Neural cell (in vitro differentiated cells): ENCODE measurements at regions not wholly inside any gene's neighbourhood (a gene's known extent, or its start where the extent isn't known, plus 50 kb on each side); places are given as distances from the start of the nearest gene placed in this dataset.

Experiments
- H2AFZ ChIP-seq: fragments of 200-600, 300-800 bp; sonication (generic), shearing (Covaris generic); 2 replicates; pipeline ENCODE4 v1.6.0; 2014; ENCODE audit warnings: low read depth, mild to moderate bottlenecking, antibody characterized with exemption, low read length, moderate library complexity
- H3F3A ChIP-seq: fragments of 200-600 bp; shearing (Covaris generic); 2 replicates; pipeline ENCODE4 v1.6.1; 2016; ENCODE audit warnings: mild to moderate bottlenecking, moderate library complexity, mixed read lengths, antibody characterized with exemption, low read length; ENCODE audit not compliant: insufficient read depth, poor library complexity, severe bottlenecking
- H3K27ac ChIP-seq: fragments of 200-600, 300-800 bp; sonication (generic), shearing (Covaris generic); 2 replicates; pipeline ENCODE4 v1.5.1; 2014; ENCODE audit warnings: mild to moderate bottlenecking, low read length, moderate library complexity
- H3K27me3 ChIP-seq: fragments of 300-800, 200-600 bp; sonication (generic), shearing (Covaris generic); 2 replicates; pipeline ENCODE4 v1.6.0; 2014; ENCODE audit warnings: mild to moderate bottlenecking, low read depth, low read length, moderate library complexity; ENCODE audit not compliant: insufficient read depth
- H3K36me3 ChIP-seq: fragments of 300-800, 200-600 bp; sonication (generic), shearing (Covaris generic); 2 replicates; pipeline ENCODE4 v1.5.1; 2014; ENCODE audit warnings: mild to moderate bottlenecking, antibody characterized with exemption, low read length, moderate library complexity; ENCODE audit not compliant: insufficient read depth
- H3K4me2 ChIP-seq: fragments of 300-800, 200-600 bp; sonication (generic), shearing (Covaris generic); 2 replicates; pipeline ENCODE4 v1.6.0; 2014; ENCODE audit warnings: mild to moderate bottlenecking, low read length
- H3K4me3 ChIP-seq: fragments of 300-800, 200-600 bp; sonication (generic), shearing (Covaris generic); 2 replicates; pipeline ENCODE4 v1.5.1; 2014; ENCODE audit warnings: mild to moderate bottlenecking, low read length, moderate library complexity
- H3K79me2 ChIP-seq: fragments of 200-600 bp; shearing (Covaris generic); replicated peaks from 2 replicates; pipeline ENCODE4 v1.6.0; 2014; ENCODE audit warnings: mild to moderate bottlenecking, low read length, moderate library complexity; ENCODE audit not compliant: insufficient read depth
- H3K9ac ChIP-seq: fragments of 300-800, 200-600 bp; sonication (generic), shearing (Covaris generic); 2 replicates; pipeline ENCODE4 v1.6.1; 2016; ENCODE audit warnings: mild to moderate bottlenecking, low read length, mixed read lengths
- H3K9me2 ChIP-seq: fragments of 200-600 bp; shearing (Covaris generic); 2 replicates; pipeline ENCODE4 v1.6.1; 2016; ENCODE audit warnings: mild to moderate bottlenecking, low read length, mixed read lengths; ENCODE audit not compliant: insufficient read depth
- H3K9me3 ChIP-seq: fragments of 200-600, 300-800 bp; sonication (generic), shearing (Covaris generic); 2 replicates; pipeline ENCODE4 v1.6.1; 2016; ENCODE audit warnings: mild to moderate bottlenecking, mixed run types, low read length, moderate library complexity, mixed read lengths
- H4K20me1 ChIP-seq: fragments of 200-600 bp; shearing (Covaris generic); 2 replicates; pipeline ENCODE4 v1.6.1; 2016; ENCODE audit warnings: mild to moderate bottlenecking, mixed run types; ENCODE audit not compliant: insufficient read depth
- CTCF ChIP-seq: fragments of 450-650 bp; IDR thresholded peaks from 2 replicates; pipeline ENCODE4 v1.5.1; 2014; ENCODE audit warnings: antibody characterized with exemption, mild to moderate bottlenecking, moderate library complexity; ENCODE audit not compliant: poor library complexity, severe bottlenecking
- EP300 ChIP-seq: fragments of 450-650 bp; conservative IDR thresholded peaks from 2 replicates; pipeline ENCODE4 v1.6.1; 2014; ENCODE audit warnings: antibody characterized with exemption, mild to moderate bottlenecking, moderate library complexity; ENCODE audit not compliant: poor library complexity, severe bottlenecking
- EZH2 ChIP-seq: fragments of 200-600, 300-800 bp; shearing (Covaris generic), sonication (generic); IDR thresholded peaks from 2 replicates; pipeline ENCODE4 v1.6.1; 2014; ENCODE audit warnings: antibody characterized with exemption, low read length, borderline replicate concordance, mild to moderate bottlenecking; ENCODE audit not compliant: insufficient read depth, poor library complexity, severe bottlenecking
- MXI1 ChIP-seq: fragments of 450-650 bp; conservative IDR thresholded peaks from 2 replicates; pipeline ENCODE4 v1.6.1; 2014; ENCODE audit warnings: antibody characterized with exemption, mild to moderate bottlenecking; ENCODE audit not compliant: poor library complexity, severe bottlenecking
- POLR2AphosphoS5 ChIP-seq: IDR thresholded peaks from 2 replicates; pipeline ENCODE4 v1.6.1; 2012
- RAD21 ChIP-seq: fragments of 450-650 bp; conservative IDR thresholded peaks from 2 replicates; pipeline ENCODE4 v1.6.1; 2014; ENCODE audit warnings: antibody characterized with exemption, mild to moderate bottlenecking, moderate library complexity
- SMC3 ChIP-seq: fragments of 450-650 bp; conservative IDR thresholded peaks from 2 replicates; pipeline ENCODE4 v1.6.1; 2014; ENCODE audit warnings: antibody characterized with exemption, mild to moderate bottlenecking, moderate library complexity; ENCODE audit not compliant: poor library complexity
- TAF1 ChIP-seq: IDR thresholded peaks from 2 replicates; pipeline ENCODE4 v1.6.1; 2012; ENCODE audit warnings: low read depth
- TF ChIP-seq, protein P1 (sequence below): IDR thresholded peaks from 2 replicates; pipeline ENCODE4 v1.6.1; 2012; ENCODE audit warnings: borderline replicate concordance

DNA sequence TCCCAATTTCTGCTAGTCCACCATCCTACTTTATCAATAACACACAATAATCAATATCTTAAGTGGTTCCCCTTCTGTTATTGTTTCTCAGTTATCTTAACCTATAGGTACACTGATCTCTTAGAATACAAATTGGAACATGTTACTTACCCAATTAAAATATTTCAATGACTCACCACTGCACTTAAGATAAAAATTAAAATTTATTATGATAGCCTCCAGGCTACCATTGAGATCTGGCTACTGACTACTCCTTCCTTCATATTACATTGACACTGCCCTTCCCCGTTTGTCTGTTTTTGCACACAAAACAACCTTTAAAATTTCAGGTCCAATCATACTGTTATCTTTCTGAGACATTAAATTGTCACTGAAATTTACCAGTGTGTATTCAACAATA, 1074.7 kb downstream of the ADGRL3 start:
- H3K27me3 ChIP-seq = no peaks in the 10 kb centered on the region
- H3F3A ChIP-seq = no peaks in the 10 kb centered on the region
- TF ChIP-seq, protein P1, sequence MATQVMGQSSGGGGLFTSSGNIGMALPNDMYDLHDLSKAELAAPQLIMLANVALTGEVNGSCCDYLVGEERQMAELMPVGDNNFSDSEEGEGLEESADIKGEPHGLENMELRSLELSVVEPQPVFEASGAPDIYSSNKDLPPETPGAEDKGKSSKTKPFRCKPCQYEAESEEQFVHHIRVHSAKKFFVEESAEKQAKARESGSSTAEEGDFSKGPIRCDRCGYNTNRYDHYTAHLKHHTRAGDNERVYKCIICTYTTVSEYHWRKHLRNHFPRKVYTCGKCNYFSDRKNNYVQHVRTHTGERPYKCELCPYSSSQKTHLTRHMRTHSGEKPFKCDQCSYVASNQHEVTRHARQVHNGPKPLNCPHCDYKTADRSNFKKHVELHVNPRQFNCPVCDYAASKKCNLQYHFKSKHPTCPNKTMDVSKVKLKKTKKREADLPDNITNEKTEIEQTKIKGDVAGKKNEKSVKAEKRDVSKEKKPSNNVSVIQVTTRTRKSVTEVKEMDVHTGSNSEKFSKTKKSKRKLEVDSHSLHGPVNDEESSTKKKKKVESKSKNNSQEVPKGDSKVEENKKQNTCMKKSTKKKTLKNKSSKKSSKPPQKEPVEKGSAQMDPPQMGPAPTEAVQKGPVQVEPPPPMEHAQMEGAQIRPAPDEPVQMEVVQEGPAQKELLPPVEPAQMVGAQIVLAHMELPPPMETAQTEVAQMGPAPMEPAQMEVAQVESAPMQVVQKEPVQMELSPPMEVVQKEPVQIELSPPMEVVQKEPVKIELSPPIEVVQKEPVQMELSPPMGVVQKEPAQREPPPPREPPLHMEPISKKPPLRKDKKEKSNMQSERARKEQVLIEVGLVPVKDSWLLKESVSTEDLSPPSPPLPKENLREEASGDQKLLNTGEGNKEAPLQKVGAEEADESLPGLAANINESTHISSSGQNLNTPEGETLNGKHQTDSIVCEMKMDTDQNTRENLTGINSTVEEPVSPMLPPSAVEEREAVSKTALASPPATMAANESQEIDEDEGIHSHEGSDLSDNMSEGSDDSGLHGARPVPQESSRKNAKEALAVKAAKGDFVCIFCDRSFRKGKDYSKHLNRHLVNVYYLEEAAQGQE = no peak
- H3K36me3 ChIP-seq = no peaks in the 10 kb centered on the region
- H3K9me2 ChIP-seq = no peaks in the 10 kb centered on the region
- H3K9me3 ChIP-seq = no peaks in the 10 kb centered on the region
- H3K4me3 ChIP-seq = no peak overlapping the region
- no peak overlapping the region for H3K4me2 ChIP-seq
- no peak overlapping the region for H3K9ac ChIP-seq
- no peak overlapping the region for H2AFZ ChIP-seq
- H3K79me2 ChIP-seq = no peaks in the 10 kb centered on the region
- no peak overlapping the region for H3K27ac ChIP-seq
- no peaks in the 10 kb centered on the region for H4K20me1 ChIP-seq

DNA sequence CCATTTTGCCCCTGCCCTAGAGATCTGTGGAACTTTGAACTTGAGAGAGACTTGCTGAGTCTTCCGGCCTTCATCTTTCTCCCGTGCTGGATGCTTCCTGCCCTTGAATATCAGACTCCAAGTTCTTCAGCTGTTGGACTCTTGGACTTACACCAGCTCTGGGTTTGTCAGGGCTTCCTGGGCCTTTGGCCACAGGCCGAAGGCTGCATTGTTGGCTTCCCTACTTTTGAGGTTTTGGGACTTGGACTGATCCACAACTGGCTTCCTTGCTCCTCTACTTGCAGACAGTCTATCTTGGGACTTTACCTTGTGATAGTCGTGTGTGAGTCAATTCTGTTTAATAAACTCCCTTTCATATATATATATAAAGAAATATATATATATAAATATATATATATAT, 1071.0 kb downstream of the ADGRL3 start:
- H2AFZ ChIP-seq = no peak overlapping the region
- H3K79me2 ChIP-seq = no peaks in the 10 kb centered on the region
- H4K20me1 ChIP-seq = no peaks in the 10 kb centered on the region
- no peak for TF ChIP-seq EZH2
- TF ChIP-seq, protein P1 = no peak
- no peak for TF ChIP-seq CTCF
- no peak for TF ChIP-seq SMC3
- TF ChIP-seq MXI1 = no peak
- TF ChIP-seq POLR2AphosphoS5 = no peak
- no peak for TF ChIP-seq RAD21
- no peak for TF ChIP-seq TAF1
- TF ChIP-seq EP300 = no peak
- no peak overlapping the region for H3K27ac ChIP-seq
- no peak overlapping the region for H3K9ac ChIP-seq
- H3K27me3 ChIP-seq = no peaks in the 10 kb centered on the region
- H3F3A ChIP-seq = no peaks in the 10 kb centered on the region
- no peak overlapping the region for H3K4me2 ChIP-seq
- no peaks in the 10 kb centered on the region for H3K9me3 ChIP-seq
- no peaks in the 10 kb centered on the region for H3K36me3 ChIP-seq
- H3K4me3 ChIP-seq = no peak overlapping the region
- no peaks in the 10 kb centered on the region for H3K9me2 ChIP-seq
